ENCODE measurements at regions not wholly inside any gene's neighbourhood (a gene's known extent, or its start where the extent isn't known, plus 50 kb on each side); places are given as distances from the start of the nearest gene placed in this dataset.
"Not testable (repeated sequence)": the region's sequence is repeated elsewhere in the genome, so short reads cannot be mapped to it uniquely, and the experiment has no call there.

DNA sequence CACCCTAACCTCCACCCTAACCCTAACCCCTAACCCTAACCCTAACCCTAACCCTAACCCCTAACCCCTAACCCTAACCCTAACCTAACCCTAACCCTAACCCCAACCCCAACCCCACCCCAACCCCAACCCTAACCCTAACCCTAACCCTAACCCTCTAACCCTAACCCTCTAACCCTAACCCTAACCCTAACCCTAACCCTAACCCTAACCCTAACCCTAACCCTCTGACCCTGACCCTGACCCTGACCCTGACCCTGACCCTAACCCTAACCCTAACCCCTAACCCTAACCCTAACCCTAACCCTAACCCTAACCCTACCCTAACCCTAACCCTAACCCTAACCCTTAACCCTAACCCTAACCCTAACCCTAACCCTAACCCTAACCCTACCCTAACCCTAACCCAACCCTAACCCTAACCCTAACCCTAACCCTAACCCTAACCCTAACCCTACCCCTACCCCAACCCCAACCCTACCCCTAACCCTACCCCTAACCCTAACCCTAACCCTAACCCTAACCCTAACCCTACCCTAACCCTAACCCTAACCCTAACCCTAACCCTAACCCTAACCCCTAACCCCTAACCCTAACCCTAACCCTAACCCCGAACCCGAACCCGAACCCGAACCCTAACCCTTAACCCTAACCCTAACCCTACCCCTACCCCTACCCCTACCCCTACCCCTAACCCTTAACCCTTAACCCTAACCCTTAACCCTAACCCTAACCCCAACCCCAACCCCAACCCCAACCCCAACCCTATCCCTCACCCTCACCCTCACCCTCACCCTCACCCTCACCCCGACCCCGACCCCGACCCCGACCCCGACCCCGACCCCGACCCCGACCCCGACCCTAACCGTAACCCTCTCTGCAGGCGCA, 186.2 kb upstream of the CHL1 start:
- DNase-seq: not testable (repeated sequence)

DNA sequence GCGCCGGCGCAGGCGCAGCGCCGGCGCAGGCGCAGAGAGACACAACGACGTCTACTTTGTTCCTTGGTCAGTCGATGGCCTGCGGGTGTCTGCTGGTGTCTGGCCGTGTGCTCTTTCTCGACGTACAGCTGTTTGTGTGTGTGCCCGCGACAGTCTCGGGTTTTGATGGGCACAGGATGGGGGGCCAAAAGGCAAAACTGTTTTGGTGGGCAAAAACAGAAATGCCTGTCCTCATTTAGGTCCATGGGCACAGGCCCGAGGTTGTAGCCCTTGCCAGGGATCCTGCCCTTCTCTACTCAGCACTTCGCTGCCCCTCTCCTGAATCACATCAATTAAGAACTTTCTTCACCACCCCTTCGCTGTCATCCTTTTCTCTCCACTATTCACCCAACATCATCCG, 184.8 kb upstream of the CHL1 start:
- no peak for DNase-seq

DNA sequence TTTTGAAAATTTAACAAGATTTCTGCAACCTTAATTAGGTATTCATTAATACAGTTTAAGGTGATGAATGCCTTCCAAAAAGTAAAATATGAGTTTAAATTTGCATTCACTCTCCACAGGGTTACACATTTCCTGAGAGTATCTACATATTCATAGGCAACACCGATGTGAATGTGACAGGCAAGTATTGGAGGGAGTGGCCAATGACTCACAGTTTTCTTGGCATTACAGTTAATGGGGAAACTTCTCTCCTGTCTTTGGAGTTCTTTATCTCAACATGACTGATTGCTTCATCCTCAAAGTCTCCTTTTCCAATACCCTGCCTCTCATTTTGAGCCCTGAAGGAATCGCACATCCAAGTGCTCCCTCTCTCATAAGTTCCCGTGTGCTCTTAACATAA, 181.9 kb upstream of the CHL1 start:
- DNase-seq: no peak

DNA sequence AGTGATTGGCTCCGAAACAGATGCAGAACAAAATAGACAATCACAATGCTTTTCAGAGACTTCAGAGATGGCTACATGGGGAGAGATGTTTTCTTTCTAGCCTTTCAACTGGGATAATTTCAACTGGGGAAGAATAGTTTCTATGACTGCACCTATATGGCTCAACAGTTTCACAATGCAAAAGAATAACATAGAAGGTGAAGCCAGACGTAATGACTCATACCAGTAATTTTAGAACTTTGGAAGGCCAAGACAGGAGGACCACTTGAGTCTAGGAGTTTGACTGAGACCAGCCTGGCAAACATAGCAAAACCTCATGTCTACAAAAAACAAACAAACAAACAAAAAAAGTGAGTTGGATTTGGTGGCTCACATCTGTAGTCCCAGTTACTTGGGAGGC, 180.2 kb upstream of the CHL1 start:
- DNase-seq: no peak

DNA sequence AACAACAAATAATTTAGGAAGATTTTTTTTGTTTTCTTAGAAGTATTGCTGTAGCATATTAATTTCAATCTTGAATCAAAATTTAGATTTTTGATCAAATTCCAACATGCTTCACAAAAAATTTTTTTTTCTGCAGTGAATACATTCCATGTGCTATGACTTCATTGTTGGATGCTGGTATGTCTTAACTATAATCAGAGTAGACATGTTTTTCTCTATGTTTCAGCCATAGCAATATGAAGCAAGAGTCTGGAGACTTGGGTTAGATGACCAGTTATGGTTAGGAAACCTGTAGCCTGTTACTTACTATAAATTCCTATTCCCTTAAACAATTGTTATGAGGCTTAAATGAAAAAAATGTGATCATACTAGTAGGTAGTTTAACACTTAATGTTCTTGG, 176.1 kb upstream of the CHL1 start:
- no peak for DNase-seq

DNA sequence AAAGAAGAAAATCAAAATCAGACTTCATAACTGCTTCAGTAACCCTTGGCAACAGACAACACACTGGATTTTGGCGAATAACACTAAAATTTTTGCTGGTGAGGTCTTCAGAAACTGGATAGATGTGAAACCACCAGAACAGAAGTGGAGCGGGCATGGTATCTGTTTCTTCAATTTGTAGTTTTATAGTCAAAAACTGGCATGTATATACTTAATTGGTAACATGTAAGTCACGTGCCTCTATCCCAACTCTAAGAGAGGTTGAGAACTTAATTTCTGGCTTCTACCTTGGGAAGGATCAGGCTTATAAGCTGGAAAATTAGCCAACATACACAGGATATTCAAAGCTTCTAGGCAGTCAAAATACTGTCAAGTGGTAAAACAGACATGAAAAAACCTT, 172.6 kb upstream of the CHL1 start:
- no peak for DNase-seq

DNA sequence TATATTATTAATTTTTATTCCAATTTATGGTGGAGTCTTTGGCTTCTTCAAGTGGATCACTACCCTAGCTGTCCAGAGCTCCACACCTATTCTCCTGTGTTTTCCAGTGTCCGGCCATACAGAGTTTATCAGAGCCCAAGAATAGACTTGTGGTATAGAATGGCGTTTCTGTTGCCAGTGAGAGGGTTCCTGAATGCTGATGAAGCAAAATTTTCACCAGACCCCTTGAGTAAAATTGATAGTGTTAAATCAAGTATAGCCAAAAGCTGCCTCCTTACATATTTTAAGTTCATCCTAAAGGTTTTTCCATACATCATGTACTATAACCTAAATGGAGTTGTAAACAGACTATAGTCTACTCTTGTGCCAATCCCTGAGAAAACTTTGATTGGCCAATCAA, 171.5 kb upstream of the CHL1 start:
- DNase-seq: no peak

DNA sequence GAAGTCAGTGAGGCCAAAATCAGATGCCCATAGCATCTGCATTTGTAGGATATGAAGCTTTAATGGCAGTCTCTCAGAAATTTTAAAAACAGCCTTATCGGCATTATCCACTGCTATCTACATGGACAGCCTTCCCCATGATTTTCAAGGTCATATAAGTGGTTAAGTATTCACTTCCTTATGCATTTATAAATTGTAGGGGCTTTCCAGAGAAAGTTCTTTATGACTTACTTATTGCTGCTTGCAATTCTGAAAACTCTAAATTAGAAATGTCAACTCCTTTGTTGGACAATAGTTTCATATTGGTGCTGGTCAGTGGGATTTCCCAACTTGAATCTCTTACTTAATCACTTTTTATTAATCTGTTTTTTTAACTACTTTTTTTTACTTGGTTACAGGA, 160.6 kb upstream of the CHL1 start:
- not testable (repeated sequence) for DNase-seq

DNA sequence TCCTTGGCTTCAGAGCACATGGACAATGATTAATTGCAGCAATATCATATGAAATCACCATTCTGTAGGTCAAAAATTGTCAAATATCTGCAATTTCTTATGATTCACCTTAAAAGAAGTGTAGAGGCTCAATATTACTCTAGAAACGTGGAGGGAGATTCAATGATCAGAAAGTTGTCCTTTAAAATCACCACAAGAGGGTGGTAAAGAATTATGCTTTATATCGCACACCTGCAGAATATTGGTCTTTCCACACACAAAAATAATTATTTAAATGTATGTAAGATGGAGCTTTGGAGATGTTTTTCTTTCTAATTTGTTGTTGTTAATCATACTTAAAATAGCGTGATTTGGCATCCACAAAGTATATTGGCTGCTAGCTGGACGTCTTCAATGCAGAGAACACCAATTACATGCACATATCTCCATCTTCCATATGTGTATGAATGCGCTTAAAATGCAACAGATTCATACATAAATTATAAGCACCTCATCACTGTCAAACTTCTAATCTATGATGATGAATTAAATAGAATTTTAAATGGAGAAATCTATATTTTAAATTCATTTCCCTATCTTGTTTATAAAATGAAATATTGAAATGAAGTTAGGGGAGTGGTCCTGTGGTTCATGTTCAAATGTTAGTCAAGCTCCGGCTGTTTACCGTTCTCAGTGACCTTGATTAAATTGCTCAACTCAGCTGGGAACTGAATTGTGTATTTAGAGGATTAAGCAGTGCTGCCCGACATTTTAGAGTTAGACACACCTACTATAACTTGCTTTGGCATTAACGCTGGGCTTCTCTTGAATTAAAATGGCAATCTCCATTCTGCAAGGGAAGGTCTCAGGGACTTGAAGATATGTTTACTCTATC, 153.5 kb upstream of the CHL1 start:
- DNase-seq: not testable (repeated sequence)

DNA sequence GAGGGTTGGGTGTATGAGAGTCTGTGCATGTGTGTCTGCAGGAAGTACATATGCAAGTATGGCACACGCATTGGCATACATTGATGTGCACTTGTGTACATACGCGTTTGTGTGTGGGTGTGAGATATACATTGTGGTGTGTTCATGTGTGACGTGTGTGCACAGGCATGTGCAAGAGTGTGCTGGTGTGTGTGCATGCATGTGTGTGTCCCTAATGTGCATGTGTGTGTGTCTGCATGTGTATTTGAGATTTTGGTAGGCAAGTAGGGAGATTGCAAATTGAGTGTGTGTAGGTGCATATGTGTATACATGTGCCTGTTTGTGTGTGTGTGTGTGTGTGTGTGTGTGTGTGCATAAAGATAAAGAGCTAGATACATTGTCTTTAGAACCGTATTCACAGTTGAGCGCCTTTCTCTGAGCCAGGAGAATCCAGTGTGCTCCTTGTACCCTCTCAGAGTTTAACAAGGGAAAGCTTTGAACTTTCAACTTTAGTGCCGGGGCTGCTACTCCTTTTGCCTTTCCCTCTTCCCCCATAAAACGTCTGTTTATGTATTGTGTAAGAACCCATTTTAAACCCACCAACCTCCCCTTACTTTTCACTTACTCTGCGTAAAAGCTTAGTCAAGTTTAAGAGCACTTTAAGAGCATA, 152.4 kb upstream of the CHL1 start:
- no peak for DNase-seq

DNA sequence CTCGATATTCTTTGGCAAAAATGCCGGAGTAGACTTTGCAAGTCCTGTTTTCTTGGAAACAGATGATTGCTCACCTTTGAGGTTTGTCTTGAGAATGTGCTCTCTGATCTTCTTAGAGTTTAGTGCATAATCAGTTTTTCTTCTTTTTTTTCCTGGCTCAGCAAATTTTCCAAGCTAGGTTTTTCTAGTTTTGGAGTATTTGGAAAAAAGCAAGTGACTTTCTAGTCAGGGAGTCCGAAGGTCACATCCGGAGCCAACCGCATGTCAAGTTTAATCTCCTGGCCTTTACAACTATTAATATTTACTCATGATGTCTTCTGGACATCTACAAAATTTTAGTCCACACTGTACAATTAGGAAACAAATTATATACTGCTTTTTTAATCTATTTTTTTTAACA, 151.6 kb upstream of the CHL1 start:
- DNase-seq: not testable (repeated sequence)

DNA sequence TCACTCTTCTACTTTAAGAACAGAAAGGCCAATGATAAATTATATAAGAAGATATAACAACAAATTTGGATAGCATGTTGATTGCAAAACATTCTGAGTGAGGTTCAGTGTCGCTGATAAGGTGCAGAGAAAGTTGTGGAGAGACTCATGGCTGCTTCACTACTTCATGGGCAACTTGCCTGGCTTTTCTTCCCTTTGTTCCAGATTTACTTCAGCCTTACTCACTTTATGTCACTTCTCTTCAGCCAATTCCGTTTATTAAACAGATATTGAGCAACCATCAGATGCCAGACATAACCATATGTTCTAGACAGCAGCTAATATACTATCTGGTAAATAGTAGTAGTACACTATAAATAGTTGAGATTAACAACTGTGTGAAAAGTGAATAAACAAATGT, 150.0 kb upstream of the CHL1 start:
- DNase-seq: no peak

DNA sequence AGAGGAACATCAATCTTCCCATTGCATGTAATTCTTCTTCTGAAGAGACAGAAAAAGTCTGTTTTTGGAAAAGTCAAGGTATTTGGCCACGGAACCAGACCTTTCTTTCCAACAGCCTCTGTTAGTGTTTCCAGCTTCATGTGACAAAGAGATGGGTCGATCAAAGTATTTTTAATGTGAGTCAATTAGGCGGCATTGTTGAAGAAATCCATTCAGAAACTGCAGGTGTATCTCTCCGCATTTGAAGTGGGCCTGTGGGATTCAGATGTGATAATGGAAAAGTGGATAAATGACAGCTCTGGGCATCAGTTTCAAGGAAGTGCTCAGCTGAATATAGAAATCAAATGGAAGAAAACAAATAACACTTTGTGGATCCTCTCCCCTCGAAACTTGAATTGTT, 143.1 kb upstream of the CHL1 start:
- DNase-seq: not testable (repeated sequence)

DNA sequence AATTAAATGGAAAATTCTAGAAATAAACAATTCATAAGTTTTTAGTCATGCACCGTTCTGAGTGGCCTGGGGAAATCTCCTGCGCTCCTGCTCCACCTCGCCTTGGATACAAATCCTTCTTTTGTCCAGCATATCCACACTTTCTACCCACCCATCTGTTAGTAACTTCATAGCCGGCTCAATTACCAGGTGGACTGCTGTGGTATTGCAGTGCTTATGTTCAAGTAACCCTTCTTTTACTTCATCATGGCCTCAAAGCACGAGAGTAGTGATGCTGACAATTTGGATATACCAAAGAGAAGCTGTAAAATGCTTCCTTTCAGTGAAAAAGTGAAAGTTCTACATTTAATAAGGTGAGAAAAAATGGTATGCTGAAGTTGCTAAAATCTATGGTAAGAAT, 142.3 kb upstream of the CHL1 start:
- no peak for DNase-seq

DNA sequence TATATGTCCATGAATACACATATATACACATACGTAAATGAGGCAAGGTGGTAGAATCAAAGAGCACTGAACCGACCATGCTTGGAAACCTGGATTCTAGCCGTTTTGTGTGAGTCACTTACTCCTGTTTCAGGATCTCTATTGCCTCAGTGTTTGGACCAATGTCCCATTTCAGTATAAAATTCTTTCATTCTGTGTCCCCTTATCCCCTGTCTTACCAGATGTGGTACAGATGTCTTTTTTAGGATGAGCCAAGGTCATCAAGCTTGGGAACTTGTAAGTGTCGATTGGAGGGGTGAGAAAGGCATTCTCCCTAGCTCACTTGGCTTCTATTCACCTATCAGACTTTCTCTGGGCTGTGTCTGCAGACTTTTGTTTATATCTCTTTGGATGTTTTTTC, 139.9 kb upstream of the CHL1 start:
- no peak for DNase-seq

DNA sequence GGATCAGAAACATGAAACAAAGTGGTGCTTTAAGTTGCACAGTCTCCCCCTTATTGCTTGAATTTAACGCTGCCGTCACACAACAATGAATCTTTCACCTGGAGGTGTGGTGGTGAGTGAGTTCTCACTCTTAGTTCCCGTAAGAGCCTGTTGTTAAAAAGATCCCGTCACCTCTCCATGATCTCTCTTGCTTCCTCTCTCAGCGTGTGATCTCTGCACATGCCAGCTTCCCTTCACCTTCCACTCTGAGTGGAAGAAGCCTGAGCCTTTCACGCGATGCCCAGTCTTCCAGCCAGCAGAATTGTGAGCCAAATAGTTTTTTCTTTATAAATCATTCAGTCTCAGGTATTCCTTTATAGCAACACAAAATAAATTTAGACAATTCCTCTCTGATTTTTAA, 136.7 kb upstream of the CHL1 start:
- DNase-seq: no peak

DNA sequence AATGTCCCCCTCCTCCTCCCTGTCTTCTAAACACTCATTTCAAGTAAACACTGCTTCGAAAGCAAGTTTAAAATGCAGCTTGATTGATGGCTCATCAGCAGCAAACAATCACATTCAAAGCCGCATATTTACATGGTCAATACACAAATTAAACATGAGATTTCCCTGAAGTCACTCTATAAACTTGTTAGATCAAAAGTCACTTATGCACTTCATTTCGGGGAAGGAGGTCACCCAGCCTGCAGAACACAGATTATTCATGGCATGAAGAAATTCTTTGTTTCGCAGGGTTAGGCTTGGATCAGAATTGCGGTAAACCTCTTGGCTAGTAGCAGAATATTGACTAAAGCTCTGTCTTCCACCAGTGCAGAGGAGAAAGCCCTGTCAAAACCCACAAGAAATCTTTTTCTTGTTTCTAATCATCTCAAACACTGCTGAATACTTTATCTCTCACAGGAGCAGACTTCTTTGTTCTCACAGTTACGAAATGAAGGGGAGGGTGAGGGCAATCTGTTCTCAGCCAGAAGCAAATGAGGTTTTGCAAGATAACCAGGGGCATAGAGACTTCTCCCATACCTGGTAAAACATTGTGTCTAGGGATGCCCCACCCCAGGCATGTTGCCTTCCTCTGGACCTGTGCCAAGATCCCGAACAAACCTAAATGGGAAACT, 133.3 kb upstream of the CHL1 start:
- no peak for DNase-seq

DNA sequence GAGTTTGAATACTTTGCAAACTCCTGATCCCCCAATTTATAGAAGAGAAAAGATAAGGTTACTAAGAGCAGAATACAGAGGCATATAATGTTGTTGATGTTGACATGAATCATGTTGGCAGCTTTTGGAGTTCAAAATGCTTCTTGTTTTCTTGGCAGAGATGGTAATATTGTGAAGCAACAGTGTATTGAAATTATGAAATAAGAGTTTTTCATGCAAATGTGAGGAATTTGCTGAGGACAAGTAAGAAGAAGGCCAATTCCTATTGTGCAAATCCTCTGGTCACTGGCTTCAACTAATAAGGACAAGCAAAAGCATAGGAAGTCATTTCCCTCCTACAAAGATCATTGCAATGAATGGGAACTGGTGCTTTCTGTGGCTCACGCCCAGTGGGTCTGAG, 126.9 kb upstream of the CHL1 start:
- DNase-seq: no peak

DNA sequence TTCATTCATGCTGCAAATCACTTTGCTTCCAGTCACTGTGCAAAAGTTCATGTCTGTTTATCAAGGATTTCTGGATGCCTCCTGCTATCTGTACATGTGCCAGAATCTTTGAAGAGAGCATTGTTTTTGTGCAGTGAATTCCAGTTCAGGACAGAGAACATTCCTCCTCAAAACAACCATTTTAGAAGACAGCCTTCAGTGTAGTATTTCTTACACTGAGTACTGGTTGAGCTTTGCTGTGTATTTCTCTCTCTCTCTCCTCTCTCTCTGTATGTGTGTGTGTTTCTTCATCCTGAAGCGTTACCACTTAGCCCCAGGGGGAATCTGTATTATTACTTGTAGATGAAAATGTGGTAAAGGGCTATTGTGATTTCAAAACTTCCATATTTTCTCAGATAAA, 123.8 kb upstream of the CHL1 start:
- no peak for DNase-seq

DNA sequence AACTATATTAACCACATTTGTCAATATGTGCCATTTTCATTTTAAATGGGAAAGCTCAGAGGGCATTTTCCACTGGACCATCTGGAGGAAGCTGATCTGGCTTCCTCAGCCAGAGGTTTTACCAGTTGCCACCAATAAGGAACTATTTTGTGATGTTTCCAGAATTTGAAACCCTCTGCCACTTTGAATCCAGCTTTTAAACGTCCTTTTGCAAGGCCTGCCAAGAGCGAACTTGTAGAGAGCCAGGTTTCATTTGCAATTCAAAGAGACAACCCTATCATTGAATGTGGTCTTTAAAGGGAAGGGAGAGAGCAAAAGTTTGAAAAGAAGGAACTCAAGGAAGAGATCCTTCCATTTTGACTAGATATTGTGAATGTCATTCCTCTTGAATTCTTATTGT, 123.3 kb upstream of the CHL1 start:
- no peak for DNase-seq

DNA sequence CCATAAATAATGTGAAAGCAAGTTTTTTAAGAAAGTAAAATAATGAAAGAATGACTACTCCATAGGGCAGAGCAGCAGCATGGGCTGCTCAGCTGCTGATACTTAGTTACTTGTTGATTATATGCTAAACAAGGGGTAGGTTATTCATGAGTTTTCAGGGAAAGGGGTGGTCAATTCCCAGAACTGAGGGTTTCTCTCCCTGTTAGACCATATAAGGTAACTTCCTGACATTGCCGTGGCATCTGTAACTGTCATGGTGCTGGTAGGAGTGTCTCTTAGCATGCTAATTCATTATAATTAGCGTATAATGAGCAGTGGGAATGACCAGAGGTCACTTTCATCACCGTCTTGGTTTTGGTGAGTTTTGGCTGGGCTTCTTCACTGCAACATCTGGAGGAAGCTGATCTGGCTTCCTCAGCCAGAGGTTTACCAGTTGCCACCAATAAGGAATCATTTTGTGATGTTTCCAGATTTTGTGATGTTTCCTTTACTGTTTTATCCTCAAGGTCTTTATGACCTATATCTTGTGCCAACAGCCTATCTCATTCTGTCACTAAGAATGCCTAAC, 121.8 kb upstream of the CHL1 start:
- DNase-seq: no peak

DNA sequence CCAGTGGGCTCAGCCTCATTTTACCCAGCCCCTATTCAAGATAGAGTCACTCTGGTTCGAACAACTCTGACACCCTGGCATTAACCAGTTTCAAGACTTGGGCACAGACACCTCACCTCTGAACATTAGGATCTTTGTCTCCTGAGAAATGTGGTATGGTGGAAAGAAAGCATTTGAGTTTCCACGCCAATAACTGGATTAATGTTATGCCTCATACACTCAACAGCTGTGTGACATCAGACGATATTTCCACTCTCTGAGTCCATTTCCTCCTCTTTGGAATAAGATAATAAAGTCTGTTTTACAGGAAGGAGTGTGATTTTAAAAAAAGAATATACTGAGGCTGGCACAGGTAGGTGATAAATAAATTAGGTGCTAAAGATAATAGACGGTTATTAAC, 121.3 kb upstream of the CHL1 start:
- no peak for DNase-seq

DNA sequence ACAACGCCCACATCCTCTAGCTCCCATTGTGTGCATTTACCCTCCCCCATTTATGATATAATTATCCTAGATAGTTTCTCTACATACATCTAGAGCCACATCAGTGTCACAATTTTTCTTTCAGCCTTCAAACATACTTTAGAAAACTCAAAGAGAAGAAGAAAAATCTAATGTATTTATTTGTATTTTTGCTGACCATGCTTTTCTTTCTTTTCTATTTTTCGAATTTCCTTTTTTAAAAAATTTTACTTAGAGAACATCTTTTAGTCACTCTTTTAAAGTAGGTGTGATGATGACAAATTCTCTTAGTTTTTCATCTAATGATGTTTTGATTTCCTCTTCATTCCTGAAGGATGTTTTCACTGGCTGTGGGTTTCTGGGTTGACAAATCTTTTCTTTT, 117.0 kb upstream of the CHL1 start:
- DNase-seq: no peak
